T follicular helper cell (primary cell): ENCODE measurements at regions not wholly inside any gene's neighbourhood (a gene's known extent, or its start where the extent isn't known, plus 50 kb on each side); places are given as distances from the start of the nearest gene placed in this dataset.

Source experiments
- DNase-seq: peaks from one replicate; pipeline ENCODE4 v3.0.0-alpha.2; 2020; ENCODE audit warnings: low read depth

DNA sequence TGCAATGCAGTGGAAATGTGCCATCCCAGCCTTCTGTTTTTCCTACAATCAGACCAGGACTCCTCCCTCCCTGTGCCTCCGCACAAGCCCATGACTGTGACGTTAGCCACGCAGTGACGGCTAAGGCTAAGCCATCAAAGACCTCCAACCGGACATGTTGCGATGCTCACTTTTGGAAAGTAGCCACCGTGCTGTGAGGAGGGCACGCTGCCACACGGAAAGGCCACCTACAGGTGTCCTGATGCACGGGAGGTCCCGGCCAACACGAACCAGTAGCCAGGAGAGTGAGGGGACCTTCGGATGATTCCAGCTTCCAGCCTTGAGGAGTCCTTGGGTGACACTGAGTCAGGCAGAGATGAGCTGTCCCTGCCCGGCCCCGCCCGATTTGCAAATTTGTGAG is 53.9 kb downstream of the FOXL1 start:
- no peak for DNase-seq

DNA sequence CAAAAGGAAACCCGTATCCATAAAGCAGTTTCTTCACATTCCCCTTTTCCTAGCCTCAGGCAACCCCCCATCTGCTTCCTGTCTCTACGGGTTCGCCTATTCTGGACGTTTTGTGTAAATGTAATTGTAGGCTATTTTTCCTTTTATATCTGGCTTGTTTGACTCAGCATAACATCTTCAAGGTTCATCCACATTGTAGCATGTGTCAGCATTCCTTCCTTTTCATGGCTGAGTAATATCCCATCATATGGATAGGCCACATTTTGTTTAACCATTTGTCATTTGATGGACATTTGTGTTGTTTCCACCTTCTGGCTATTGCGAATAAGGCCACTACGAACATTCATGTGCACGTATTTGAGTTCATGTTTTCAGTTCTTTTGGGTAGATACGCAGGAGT is 54.6 kb downstream of the FOXL1 start:
- DNase-seq = no peak

DNA sequence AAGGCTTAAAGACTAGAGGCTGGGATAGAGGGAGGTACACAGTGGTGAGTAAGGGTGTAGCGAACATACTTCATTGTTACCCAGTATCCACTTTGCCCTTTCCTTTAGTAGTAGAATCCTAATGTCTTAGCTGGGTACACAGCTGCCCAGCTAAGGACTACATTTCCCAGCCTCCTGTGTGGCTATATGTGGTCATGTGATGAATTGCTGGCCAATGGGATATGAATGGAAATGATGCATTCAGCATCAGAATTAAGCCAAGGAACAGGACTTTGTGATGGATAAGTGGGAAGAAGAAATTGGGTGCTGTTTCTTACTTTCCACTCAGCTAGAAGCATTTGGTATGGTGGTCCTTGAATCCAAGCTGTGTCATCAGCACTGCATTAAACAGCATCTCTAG is 55.9 kb downstream of the FOXL1 start:
- no peak for DNase-seq

DNA sequence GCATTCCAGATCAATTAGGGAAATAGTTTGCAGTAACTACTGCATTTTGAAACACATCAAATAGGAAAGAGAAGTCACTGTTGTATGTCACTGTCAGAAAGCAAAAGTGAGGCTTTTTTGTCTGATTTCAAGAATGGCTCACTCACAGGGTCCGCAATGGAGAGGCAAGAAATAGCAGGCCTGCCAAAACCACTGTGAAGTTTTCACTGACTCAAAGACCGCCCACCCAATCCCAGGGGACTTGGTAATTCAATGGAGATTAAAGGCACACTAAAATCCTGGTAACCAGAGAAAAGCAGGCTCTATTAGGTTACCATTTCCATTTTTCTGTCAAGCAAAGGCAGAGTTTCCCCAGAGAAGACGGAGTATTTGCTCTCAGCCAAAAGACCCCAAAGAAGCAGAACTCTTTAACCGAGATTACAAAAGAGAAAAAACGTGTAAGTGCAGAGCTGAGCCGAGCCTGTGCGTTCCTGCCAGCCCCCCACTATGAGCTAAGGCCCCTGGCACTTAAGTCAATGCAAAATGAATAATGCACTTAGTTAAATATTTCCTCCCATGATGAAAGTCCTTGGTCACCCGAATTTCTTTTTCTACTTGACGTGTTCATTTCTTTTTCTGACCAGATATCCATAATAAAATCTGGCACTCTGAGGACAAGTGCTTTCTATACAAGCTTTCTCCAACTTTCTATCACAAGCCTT is 57.0 kb downstream of the FOXL1 start:
- no peak for DNase-seq

DNA sequence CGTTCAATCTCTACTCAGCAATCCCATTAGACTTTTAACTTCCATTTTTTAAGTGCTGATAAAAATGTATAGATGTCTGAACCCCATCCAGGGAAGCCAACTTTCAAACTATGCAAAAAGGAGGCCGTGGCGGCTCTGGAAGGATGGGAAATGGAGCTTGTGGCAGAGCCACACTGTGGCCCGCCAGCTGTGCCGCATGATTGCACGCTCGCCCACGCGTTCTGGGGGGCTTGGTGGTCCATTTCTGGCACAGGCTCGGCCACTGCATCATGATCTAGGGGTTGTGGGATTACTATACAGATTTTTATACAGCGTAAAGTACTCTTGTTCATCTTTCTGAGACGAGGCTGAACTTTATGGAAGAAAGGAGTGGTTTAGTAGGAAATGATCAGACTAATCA is 57.6 kb downstream of the FOXL1 start:
- no peak for DNase-seq

DNA sequence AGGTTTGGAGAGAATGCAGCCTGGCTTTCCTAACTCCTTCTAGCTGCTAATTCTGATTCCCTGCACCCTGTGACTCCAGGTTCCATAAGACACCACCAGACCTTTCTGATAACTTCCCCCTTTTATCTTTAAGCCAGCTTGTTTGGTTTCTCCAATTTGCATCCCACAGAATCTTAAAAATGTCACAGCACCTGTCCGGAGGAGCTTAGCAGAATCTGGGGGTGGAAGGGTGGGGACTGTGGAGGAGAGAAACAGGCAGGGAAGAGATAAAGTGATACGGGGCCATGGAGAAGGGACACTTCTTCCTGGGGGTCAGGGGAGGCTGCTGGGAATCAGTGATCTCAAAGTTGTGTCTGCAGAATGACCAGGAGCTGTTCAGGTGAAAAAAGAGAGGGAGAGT is 59.4 kb downstream of the FOXL1 start:
- DNase-seq = no peak

DNA sequence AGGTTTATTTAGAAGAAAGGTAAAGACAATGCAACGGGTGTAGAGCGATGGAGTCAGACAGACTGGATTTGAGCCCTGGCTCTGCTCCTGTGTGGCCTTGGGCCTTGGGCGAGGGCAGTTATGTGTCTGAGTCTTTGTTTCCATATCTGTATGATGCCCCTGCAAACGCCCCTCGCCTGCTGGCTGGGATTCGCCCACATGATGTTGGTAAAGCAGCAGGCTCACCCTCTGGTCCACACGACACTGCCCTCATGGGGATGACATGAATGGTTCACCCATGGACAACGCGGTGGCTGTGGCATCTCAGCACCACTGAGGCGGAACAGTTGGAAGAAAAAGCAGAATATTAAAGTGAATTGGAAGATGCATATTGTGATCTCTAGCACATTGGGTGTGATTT is 60.3 kb downstream of the FOXL1 start:
- no peak for DNase-seq

DNA sequence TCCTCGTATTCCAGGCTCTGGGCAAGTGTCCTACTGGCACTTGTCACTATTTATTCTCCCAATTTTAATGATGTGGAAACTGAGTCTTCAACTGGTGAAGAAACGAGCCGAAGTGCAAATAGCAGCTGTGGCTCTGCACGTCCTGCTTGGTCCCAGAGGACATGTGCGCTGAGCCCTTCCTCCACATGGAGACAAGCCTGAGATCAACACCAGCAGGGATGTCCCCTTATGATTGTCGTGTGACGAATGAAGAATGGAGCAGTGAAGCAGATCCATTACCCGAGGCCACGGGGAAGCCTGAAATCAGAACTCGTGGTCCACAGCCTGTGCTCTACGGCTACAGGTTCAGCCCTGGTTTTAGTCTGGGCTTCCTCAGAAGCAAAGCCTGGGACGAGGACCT is 61.0 kb downstream of the FOXL1 start:
- DNase-seq = no peak

DNA sequence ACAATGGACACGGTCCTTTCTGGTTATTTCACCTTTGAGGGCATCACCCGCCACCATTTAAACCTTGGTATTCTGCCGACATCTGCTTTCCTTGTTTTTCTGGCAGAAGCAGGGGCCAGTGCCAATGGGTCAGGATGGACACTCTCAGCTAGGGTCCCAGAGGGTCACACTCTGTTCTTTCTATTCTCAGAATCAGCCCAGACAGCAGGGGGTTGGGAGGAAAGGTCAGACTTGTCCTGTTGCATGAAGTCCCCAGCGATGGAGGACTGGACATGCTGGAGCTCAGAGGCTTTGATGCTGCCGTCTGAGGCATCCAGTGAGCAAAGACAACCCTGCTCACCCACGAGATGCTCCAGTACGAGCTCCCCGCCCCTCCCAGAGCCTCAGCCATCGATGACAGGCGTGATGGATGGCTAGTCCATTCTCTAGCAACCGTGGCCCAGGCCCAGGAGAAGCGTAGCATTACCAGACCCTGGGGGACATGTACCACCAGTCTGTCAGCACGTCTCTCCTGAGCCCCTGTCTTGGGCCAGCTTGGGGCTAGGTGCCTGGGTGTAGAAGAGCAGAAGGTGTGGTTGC is 62.0 kb downstream of the FOXL1 start:
- DNase-seq = no peak

DNA sequence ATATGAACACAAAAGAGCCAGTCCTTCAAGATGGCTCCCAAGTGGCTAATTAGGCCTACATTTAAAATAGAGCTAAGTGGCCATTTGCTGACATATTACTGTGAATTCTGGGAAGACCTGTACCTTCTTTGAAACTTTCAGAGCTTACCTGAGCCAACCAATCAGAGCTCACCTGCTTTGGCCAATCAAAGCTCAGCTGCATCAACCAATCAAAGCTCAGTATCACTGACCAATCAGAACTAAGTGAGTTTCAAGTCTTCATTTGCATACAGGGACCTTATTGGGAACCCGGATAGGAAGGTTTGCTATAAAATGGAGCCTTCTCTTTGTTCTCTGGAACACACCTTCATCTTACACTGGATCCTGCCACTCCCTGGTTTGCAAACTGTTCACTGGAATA is 63.7 kb downstream of the FOXL1 start:
- DNase-seq = no peak

DNA sequence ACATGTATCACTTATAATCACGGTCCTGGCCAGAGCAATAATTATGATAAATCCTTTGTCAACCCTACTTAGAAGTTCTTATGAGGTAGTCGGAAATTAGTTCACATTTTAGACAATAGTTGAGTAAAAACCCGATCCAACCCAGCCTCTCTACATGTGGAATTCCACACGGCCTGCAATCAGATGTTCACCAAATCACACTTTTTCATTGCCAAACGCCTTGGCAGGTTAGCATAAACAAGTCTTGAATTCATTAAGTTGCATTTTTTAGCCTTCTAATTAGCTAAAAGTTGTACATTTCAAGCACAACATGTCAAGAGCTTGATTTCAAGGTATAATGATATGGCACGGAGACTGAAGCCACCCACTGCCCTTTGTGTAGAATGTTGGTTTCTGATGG is 65.3 kb downstream of the FOXL1 start:
- DNase-seq = no peak

DNA sequence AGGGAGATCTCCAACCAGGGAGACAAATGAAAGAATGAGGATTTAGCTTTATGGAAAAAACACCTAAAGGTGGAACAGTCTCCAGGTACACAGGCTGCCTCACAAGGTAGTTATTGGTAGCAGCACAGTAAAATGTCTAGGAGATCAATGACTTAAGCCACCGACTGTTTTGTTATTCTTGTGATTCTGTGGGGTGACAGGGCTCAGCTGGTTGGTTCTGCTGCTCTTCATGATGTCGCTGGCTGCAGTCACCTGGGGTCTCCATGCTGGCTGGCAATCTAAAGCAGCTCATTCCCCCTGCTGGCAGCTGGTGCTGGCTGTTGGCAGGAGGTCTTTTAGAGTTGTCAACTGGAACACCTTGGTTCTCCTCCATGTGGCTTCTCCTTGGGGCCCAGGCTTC is 69.2 kb downstream of the FOXL1 start:
- DNase-seq = no peak

DNA sequence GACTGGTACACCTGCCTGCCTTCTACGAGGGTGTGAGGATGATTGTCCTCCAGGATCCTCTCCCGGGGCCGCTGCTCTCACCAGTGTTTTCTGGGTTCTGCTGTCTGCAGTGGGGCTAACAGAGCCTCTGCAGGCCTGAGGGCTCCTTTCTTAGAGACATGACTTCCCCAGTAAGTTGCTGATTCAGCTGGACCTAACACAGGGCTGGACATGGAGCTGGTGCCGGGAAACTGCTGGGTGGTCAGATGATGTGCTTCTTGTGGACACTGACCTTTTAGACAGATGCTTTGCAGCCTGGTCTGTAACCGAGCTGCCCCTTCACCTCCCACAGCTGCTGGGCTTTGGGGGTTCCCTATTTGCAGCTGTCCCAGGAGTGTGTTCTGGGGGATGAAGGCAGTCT is 71.5 kb downstream of the FOXL1 start:
- DNase-seq = no peak

DNA sequence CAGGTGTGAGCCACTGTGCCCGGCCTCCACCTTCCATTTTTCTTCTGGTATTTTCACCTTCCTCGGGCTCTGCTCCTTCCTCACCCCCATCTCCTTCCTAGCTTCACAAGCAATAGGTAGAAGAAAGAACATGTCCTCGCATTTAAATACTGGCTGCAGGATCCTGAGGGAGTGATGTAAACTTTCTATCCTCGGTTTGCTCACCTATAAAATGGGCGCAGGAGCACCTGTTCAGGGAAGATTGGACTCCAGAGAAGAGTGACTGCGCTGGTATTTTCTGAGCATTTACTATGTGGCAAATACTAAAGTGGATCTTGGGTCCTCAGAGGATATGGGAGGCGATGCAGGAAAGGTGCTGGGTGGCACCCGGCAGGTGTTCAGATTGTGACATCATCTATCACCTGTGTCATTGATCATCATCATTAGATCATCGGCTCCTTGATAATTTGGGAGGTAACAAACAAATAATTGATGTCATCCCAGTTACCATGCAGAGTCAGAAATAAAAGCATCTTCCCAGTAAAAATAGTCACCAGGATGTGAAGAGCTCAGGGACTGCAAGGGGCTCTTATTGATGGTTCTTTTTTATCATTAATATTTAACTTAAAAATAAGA is 72.8 kb downstream of the FOXL1 start:
- no peak for DNase-seq

DNA sequence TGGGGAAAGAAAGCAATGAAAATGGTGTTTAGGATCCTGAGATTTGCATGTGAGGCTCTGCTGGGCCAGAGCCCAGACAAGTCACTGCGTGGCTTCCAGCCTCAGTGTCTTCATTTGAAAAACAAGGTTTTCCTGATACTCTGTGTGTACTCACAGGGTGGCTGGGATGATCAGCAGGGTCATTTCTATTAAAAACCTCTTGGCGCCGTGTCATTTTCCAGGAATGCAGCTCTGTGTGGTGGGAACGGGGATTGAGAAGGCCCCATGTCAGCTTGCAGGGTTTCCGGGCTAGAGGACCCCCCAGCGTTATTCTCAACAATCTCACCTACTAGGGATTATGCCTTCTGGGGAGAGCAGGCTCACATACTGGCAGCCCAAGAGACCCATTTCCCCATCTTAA is 73.5 kb downstream of the FOXL1 start:
- no peak for DNase-seq

DNA sequence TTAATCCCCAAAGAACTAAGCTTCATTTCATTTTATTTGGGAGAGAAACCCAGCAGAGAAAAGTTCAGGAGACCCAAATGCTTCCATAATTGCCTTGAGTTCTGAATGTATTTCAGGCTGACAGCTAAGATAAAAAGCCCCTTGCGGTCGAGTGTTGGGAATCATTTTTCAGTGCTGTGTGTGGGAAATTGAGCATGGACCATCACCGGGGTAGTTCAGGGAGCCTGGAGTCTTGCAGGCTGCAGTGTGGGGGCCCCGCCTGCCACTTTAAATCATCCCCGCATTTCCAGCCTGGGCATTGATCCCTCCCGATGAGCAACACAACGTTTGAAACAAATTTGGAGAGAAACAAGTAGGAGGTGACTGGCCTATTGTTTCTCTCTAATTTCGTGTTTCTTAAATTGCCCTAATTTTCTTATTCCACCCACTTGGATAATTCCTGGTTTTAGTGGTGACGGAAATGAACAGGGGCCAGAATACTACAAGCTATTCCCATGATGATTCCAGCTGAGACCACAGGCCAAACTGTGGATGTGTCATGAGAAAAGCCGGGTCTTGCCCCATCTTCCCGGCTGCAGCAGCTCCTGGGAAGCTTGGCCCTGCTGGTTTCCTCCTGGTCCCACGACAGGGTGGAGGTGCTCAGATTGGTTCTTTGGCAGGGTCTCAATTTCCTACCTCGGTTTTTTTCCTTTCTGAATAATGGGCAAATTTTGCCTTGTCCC is 75.1 kb downstream of the FOXL1 start:
- DNase-seq = no peak

DNA sequence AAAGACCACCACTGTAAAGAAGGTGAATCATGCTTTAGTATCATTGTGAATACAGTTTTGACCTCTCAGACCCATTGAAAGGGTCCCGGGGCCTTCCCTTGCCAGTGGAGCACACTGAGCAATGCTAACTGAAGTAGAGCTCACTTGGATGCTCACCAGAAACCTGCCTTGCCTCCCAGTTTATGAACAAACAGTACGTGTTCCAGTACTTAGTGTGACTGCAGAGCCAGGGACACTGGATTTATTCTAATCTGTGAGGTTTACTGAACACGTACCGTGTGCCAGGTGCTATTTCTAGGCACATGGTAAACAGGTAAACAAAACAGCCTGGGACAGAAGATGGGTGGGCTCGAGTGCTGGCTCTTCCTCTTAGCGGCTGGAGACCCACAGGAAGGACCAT is 79.6 kb downstream of the FOXL1 start:
- DNase-seq = no peak

DNA sequence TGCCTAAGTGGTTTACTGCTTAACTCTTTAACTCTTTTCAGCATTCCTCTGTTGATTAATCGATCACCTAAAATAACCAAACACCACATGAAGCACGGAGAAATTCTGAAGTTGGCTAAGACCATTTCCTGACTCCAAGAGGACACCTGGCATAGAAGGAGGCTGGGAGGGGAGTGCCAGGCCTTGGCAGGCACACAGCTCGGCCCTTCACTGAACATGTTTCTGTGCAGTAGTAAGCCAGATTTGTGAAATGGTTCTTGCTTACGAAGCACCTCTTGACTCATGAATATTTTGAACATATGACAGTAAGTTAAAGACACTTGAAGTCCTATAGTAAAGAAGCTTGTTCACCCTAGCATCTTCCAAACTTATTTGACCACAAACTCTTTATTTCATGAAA is 82.3 kb downstream of the FOXL1 start:
- DNase-seq = no peak

DNA sequence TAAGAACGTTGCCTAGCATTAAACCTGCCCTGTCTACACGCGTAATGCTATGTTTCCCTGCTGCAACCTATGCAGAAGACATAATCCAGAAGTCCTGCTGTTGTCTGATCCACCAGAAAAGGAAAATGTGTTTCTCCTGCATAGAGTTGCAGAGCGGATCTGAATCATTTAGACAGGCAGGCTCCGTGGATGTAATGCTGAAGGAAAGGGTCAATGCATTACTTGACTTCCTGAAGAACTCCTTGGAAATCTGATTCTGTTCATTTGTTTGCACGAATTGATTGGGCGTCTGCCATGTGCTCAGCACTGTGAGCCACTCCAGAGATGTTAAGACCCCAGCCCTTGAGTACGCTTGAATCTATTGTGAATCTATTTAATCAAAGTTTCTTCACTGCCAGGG is 83.4 kb downstream of the FOXL1 start:
- DNase-seq = no peak

DNA sequence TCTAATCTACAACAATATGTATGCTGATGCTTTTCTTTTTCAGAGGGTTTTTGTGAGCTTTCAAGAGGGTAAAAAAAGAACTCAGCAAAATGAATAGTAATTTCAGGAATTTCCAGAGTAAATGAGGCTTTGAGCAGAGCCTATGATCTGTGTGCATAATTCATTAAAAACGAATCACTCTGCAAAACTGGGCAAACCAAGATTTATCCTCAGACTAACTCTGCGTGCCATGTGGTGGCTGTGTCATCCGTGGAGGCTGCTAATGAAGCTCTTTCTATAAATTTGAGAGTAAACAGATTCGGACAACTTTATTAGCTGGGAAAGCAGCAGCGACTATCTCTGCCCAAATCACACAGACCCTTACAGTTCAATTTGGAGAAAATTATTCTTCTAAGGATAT is 83.8 kb downstream of the FOXL1 start:
- DNase-seq = no peak

DNA sequence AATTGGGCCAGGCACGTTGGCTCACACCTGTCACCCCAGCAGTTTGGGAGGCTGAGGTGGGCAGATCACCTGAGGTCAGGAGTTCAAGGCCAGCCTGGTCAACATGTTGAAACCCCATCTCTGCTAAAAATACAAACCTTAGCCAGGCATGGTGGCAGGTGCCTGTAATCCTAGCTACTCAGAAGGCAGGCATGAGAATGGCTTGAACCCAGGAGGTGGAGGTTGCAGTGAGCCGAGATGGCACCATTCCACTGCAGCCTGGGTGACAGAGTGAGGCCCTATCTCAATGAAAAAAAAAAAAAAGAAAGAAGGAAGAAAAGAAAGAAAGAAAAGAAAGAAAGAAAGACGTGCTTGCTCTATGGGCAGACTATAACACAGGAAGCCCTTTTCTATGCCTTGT is 84.4 kb downstream of the FOXL1 start:
- DNase-seq = no peak

DNA sequence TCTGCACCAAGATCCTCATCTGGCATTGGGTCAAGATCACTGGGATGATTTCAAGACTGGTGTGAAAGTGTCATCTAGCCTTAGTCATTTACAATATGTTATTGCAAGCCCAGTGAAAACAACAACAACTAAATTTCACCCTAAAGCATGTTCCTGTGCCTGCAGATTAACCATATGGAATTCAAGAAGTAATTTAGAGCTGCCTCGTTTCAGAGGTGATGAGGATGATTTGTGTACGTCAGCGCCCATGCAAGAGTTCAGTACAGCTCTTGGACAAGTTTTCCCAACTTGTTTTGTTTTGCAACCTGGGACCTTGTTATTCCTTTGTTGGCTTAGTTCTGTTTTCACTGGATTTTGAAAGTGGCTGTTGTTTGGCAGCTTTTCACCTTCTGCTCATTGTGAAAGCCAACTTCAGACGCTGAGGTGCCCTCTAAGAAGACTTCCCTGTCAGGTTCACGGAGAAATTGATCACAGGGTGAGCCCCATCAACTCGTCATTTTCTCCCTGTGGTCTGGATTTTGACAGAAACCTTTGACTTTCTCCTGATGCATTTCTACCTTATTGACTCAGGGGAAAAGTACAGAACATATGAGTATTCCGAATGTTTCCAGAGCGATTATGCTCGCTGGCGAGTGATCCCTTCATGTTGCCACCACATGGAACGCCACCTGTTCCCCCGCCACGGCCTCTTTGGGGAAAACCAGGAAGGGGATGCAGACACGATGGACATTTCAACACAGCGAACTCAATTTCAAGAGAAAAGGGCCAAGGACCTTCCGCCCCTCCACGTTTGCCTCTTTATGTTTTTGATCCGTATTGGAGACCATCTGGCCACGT is 85.6 kb downstream of the FOXL1 start:
- DNase-seq = no peak
